GM23248 (cell line): ENCODE measurements at regions not wholly inside any gene's neighbourhood (a gene's known extent, or its start where the extent isn't known, plus 50 kb on each side); places are given as distances from the start of the nearest gene placed in this dataset.

Source experiments
- EZH2 ChIP-seq: fragments of 200-600 bp; sonication (generic); IDR thresholded peaks from 2 replicates; pipeline ENCODE4 v1.6.1; 2018; ENCODE audit warnings: antibody characterized with exemption, mild to moderate bottlenecking; ENCODE audit not compliant: insufficient read depth, poor library complexity, severe bottlenecking
- EZH2phosphoT487 ChIP-seq: fragments of 200-600 bp; sonication (generic); IDR thresholded peaks from 2 replicates; pipeline ENCODE4 v1.6.1; 2018; ENCODE audit warnings: antibody characterized with exemption, moderate library complexity, mild to moderate bottlenecking, low read depth; ENCODE audit not compliant: insufficient read depth

GRCh38 chr15:47333734-47334133, 383.6 kb upstream of the SEMA6D start:
- TF ChIP-seq EZH2 = no peak
- TF ChIP-seq EZH2phosphoT487 = no peak
